GM23248 (cell line): ENCODE measurements at regions not wholly inside any gene's neighbourhood (a gene's known extent, or its start where the extent isn't known, plus 50 kb on each side); places are given as distances from the start of the nearest gene placed in this dataset.

Experiments used
- EZH2 ChIP-seq: fragments of 200-600 bp; sonication (generic); IDR thresholded peaks from 2 replicates; pipeline ENCODE4 v1.6.1; 2018; ENCODE audit warnings: antibody characterized with exemption, mild to moderate bottlenecking; ENCODE audit not compliant: insufficient read depth, poor library complexity, severe bottlenecking
- EZH2phosphoT487 ChIP-seq: fragments of 200-600 bp; sonication (generic); IDR thresholded peaks from 2 replicates; pipeline ENCODE4 v1.6.1; 2018; ENCODE audit warnings: antibody characterized with exemption, moderate library complexity, mild to moderate bottlenecking, low read depth; ENCODE audit not compliant: insufficient read depth

DNA sequence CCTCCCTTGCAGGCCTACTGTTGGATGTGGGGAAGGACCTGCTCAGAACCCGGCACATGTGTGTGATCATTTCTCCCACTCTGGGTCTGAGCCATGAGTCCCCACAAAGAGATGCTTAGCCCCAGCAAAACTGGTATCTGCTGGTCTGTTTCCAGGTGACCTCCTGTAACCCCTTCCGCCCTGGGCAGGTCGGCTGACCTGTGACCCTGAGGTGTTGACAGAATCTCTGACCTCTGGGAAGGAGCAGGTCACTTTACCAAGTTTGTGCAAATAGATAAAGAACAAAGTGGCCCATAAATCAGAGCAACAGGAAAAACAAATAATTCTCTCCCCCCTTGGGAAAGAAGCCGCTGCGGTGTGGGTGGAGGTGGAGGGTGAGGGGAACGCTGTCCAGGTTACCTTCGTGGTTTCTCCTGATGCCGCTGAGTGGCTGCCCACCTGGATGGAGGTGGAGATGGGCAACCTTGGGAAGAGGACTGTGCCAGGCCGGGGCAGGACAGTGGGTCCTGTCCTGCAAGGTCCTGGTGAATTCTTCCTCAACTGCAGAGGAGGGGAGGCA lies 174.0 kb upstream of the MYCN start:
- TF ChIP-seq EZH2 (no peak), EZH2phosphoT487 (no peak)
